D341Med (cell line): ENCODE measurements at regions not wholly inside any gene's neighbourhood (a gene's known extent, or its start where the extent isn't known, plus 50 kb on each side); places are given as distances from the start of the nearest gene placed in this dataset.
"Not testable (repeated sequence)": the region's sequence is repeated elsewhere in the genome, so short reads cannot be mapped to it uniquely, and the experiment has no call there.

Experiments used
- DNase-seq: peaks from one replicate; pipeline ENCODE4 v3.0.0; 2012; ENCODE audit warnings: low spot score

GRCh38 chr6:44742201-44742600 is 354.7 kb downstream of the CDC5L start:
- no peak for DNase-seq

GRCh38 chr6:44742828-44743372 is 355.4 kb downstream of the CDC5L start:
- no peak for DNase-seq

GRCh38 chr6:44760116-44760515 is 372.6 kb downstream of the CDC5L start:
- not testable (repeated sequence) for DNase-seq

- DNase-seq, result no peak
These were observed 373.5 kb downstream of the CDC5L start for GRCh38 chr6:44761046-44761445.

GRCh38 chr6:44762496-44762895 is 375.0 kb downstream of the CDC5L start:
- DNase-seq, result no peak

- no peak for DNase-seq
These were observed 384.3 kb downstream of the CDC5L start for GRCh38 chr6:44771647-44772415.

- DNase-seq, result no peak
These were observed 385.3 kb downstream of the CDC5L start for GRCh38 chr6:44772838-44773237.

- DNase-seq, result no peak
These were observed 387.6 kb downstream of the CDC5L start for GRCh38 chr6:44775121-44775520.

GRCh38 chr6:44776344-44776743 is 388.8 kb downstream of the CDC5L start:
- no peak for DNase-seq

GRCh38 chr6:44778513-44778912 is 391.0 kb downstream of the CDC5L start:
- DNase-seq, result no peak
